Muscle layer of colon (tissue), 2 donors: ENCODE measurements at regions not wholly inside any gene's neighbourhood (a gene's known extent, or its start where the extent isn't known, plus 50 kb on each side); places are given as distances from the start of the nearest gene placed in this dataset.

Source experiments
- H3K27ac ChIP-seq: one replicate; pipeline ENCODE4 v1.7.0; 2013; ENCODE audit warnings: low read depth, mild to moderate bottlenecking, low read length, moderate library complexity
- H3K27me3 ChIP-seq, 2 donors: one replicate each; pipeline ENCODE4 v1.7.0; 2013; ENCODE audit warnings: low read length in 2 of 2, mild to moderate bottlenecking in 2 of 2; ENCODE audit not compliant: insufficient read depth in 2 of 2, control insufficient read depth in 1 of 2
- H3K36me3 ChIP-seq: one replicate; pipeline ENCODE4 v1.7.0; 2013; ENCODE audit warnings: mild to moderate bottlenecking, low read length; ENCODE audit not compliant: insufficient read depth
- H3K4me1 ChIP-seq: one replicate; pipeline ENCODE4 v1.7.0; 2013; ENCODE audit warnings: mild to moderate bottlenecking, low read length; ENCODE audit not compliant: insufficient read depth
- H3K4me3 ChIP-seq, 2 donors: one replicate each; pipeline ENCODE4 v1.7.0; 2013; ENCODE audit warnings: low read length in 2 of 2, low read depth in 1 of 2, mild to moderate bottlenecking in 1 of 2, moderate library complexity in 1 of 2
- H3K9ac ChIP-seq: one replicate; pipeline ENCODE4 v1.7.0; 2013; ENCODE audit warnings: low read length
- H3K9me3 ChIP-seq: one replicate; pipeline ENCODE4 v1.7.0; 2013; ENCODE audit warnings: mild to moderate bottlenecking, low read length
- donor health status: abdominal sarcoma.
- donor health status: Adenocarcinoma of cecum.

DNA sequence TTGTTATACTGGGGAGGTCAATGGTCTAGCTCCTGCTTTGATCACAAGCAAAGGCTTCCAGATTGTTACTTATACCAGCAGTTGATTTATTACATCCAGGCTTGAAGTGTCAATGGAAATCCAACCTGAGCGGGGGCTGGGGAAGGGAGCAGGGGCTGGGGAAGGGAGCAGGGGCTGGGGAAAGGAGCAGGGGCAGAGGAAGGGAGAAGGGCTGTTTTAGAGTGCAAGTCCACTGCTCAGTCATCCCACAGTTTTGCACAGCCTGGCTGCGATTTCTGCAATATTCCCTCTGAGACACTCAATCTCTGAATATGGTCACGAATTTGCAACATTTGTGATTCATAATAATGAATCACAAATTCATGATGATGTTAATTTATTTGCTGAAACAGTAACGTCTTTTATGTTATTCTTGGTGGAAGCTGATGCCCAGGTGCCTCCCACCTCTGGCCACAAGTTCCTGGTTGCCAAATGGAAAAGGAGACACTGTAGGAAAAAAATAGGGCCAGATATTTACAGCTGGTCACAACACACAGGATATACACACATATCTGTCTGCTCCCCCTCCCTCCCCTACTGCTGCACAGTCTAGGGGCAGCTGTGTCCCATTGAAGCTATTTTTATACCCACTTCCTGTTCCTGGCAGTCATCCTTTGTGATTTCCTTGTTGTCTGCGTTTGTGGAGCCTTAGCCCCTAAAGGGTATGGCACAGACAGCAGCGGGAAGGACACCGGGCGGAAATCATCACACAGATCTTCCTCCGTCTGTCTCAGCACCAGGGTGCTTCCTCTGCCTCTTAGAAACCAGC lies 325.1 kb downstream of the GADD45G start:
- Histone ChIP-seq H3K9ac (no peak overlapping the region), H3K4me1 (peaks cover 25% of the 10 kb centered on the region), H3K27ac (no peak overlapping the region), H3K36me3 (no peaks in the 10 kb centered on the region), H3K4me3 (no peak overlapping the region), H3K27me3 (no peaks in the 10 kb centered on the region), H3K9me3 (no peaks in the 10 kb centered on the region)

- Histone ChIP-seq H3K4me1 (peaks cover 24% of the 10 kb centered on the region), H3K36me3 (no peaks in the 10 kb centered on the region), H3K9ac (no peak overlapping the region), H3K27ac (no peak overlapping the region), H3K27me3 (no peaks in the 10 kb centered on the region), H3K4me3 (no peak overlapping the region), H3K9me3 (no peaks in the 10 kb centered on the region)
These were observed 328.8 kb downstream of the GADD45G start for GRCh38 chr9:89933578-89933977.

DNA sequence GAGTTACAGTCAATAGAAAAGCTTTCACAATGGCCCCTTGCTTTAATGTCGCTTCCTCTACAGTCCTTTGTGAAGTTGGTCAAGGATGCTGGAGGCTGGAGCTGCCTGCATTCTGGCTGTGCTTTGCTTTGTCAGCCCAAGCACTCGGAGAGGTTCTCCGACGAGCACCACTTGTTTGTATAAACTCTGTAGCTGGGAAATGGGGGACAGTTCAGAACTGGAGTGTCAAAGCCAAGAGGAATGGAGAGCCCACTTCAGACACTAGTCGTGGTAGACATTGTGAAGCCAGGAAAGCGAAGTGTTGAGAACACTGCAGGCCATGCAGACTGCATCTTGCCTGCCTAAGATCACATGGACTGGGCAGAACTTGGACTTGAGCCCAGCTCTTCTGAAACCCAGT lies 330.3 kb downstream of the GADD45G start:
- Histone ChIP-seq H3K4me1 (peaks cover 18% of the 10 kb centered on the region), H3K9ac (no peak overlapping the region), H3K27me3 (no peaks in the 10 kb centered on the region), H3K4me3 (no peak overlapping the region), H3K36me3 (no peaks in the 10 kb centered on the region), H3K27ac (no peak overlapping the region), H3K9me3 (no peaks in the 10 kb centered on the region)

DNA sequence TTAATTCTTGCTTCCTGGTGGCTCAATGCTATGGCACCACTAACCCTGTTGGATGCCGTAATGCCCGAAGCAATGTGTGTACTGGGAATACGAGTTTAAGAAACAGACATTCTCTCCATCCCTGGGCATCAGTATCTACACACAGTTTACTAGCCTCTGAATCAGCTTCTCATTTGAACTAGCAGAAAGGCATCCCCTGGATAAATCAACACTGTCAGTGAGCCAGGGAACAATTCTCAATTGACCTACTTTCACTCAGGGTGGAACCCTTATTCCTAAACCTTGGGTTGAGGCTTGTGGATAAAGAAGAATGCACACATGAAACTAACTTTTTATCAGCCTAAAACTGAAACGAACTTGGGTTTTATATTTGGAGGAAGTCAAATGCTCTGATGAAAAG lies 331.0 kb downstream of the GADD45G start:
- no peak overlapping the region for H3K27ac ChIP-seq
- no peaks in the 10 kb centered on the region for H3K36me3 ChIP-seq
- H3K9me3 ChIP-seq = no peaks in the 10 kb centered on the region
- no peak overlapping the region for H3K4me3 ChIP-seq
- peaks cover 18% of the 10 kb centered on the region for H3K4me1 ChIP-seq
- H3K9ac ChIP-seq = no peak overlapping the region
- H3K27me3 ChIP-seq = no peaks in the 10 kb centered on the region

DNA sequence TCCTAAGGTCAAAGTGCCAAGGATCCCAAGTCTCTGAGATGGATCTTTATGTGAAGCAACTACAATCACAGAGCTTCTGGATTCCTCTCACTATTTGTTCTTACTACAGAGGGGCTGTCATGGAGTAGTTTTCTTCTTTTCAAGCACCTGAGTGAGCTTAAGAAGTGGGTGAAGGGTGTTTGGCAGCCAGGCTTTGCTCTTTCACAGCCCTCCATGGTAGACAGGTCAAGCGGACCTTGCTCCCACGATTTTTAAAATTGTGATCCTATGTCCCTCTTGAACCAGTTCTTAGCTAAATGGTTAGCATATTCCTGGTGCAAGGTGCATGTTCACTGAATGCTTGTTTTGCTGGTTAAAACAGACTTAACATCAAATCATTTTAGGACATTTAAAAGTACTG lies 332.2 kb downstream of the GADD45G start:
- no peaks in the 10 kb centered on the region for H3K36me3 ChIP-seq

DNA sequence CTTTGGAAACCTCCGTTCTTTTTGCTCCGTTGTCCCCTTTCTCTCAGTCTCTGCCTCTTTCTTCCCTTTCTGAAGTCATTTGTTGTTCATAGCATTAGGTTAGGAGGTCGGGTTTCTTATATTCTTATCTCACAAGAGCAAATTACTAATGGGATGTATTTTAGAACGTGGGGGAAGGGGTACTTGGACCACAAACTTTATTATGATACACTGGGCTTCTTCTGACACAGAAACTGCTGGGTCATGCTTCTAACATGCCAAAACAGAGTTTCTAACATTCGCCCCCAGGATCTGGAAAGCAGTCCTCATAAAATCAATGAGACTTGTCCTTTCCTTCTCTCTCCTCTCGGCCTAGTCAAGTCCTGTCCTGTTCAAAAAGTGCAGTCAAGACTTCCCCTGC lies 334.4 kb downstream of the GADD45G start:
- no peaks in the 10 kb centered on the region for H3K9me3 ChIP-seq
- no peaks in the 10 kb centered on the region for H3K27me3 ChIP-seq
- no peaks in the 10 kb centered on the region for H3K36me3 ChIP-seq
- no peak overlapping the region for H3K27ac ChIP-seq
- no peak overlapping the region for H3K4me3 ChIP-seq
- H3K4me1 ChIP-seq = peaks cover 46% of the 10 kb centered on the region
- no peak overlapping the region for H3K9ac ChIP-seq

More for the DNA sequence above, 332.2 kb downstream of the GADD45G start:
- Histone ChIP-seq H3K9ac (no peak overlapping the region), H3K9me3 (no peaks in the 10 kb centered on the region), H3K4me1 (peaks cover 26% of the 10 kb centered on the region), H3K27ac (no peak overlapping the region), H3K4me3 (no peak overlapping the region), H3K27me3 (no peaks in the 10 kb centered on the region)

DNA sequence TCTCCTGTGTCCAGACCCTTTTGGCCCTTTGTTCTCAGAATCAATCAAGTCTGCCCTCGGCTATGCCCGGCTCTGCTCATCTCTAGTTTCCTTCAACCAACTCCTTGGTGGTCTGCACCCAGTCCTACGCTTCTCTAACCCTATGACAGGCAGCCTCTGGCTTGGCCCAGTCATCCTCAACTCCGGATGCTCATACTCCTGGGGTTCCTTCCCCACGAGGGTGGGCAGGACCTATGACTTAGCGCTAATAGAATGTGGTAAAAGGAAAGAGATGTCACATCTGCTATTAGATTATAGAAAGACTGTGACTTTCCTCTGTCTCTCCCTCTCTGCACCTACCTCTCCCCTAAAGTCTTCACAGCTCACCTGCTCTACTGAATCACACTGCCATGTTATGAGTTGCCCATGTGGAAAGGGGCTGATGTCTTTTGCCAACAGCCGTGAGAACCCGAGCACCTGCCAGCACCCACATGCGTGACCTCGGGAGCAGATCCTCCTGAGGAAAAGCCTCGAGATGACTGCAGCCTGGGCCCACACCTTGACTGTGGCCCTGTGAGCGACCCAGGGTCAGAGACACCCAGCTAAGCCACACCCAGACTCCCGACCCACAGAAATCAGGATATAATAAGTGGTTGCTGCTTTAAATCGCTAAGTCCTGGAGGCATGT lies 334.9 kb downstream of the GADD45G start:
- H3K9ac ChIP-seq = no peak overlapping the region
- peaks cover 50% of the 10 kb centered on the region for H3K4me1 ChIP-seq
- no peak overlapping the region for H3K27ac ChIP-seq
- H3K4me3 ChIP-seq = no peak overlapping the region
- no peaks in the 10 kb centered on the region for H3K27me3 ChIP-seq
- H3K36me3 ChIP-seq = no peaks in the 10 kb centered on the region
- no peaks in the 10 kb centered on the region for H3K9me3 ChIP-seq

- Histone ChIP-seq H3K27me3 (no peaks in the 10 kb centered on the region), H3K27ac (no peak overlapping the region), H3K36me3 (no peaks in the 10 kb centered on the region), H3K9ac (no peak overlapping the region), H3K4me3 (no peak overlapping the region), H3K9me3 (no peaks in the 10 kb centered on the region), H3K4me1 (peaks cover 48% of the 10 kb centered on the region)
These were observed 335.8 kb downstream of the GADD45G start for GRCh38 chr9:89940625-89941024.

DNA sequence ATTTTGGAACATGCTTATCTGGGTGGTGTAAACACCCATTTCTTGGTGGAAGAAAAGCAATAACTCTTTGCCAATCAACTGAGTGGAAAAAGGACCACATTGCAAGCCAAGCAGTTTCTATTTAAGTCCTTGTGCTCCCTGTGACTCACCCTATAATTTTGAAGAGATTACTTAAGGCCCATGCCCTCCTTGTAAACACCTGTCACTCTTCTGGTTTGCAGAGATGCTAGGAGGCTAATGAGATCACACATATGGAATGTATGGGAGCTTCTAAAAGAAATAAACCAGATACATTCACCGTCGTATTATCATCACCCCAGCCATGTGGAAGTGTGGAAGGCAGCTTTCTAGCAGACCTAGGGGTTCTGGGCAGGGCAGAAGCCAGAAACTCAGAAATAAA lies 337.1 kb downstream of the GADD45G start:
- Histone ChIP-seq H3K27me3 (no peaks in the 10 kb centered on the region), H3K4me3 (no peak overlapping the region), H3K36me3 (no peaks in the 10 kb centered on the region), H3K4me1 (peaks cover 53% of the 10 kb centered on the region), H3K9ac (no peak overlapping the region), H3K9me3 (no peaks in the 10 kb centered on the region), H3K27ac (no peak overlapping the region)

GRCh38 chr9:89942643-89943042 lies 337.8 kb downstream of the GADD45G start:
- Histone ChIP-seq H3K4me3 (no peak overlapping the region), H3K9me3 (no peaks in the 10 kb centered on the region), H3K27me3 (no peaks in the 10 kb centered on the region), H3K4me1 (peaks cover 57% of the 10 kb centered on the region), H3K9ac (no peak overlapping the region), H3K36me3 (no peaks in the 10 kb centered on the region), H3K27ac (peak overlapping the region; percentile 27)

- H3K9me3 ChIP-seq = no peaks in the 10 kb centered on the region
- no peaks in the 10 kb centered on the region for H3K36me3 ChIP-seq
- no peak overlapping the region for H3K9ac ChIP-seq
- peaks cover 57% of the 10 kb centered on the region for H3K4me1 ChIP-seq
- no peak overlapping the region for H3K4me3 ChIP-seq
- H3K27ac ChIP-seq = peak overlapping the region; percentile 27
- H3K27me3 ChIP-seq = no peaks in the 10 kb centered on the region
These were observed 338.5 kb downstream of the GADD45G start for GRCh38 chr9:89943309-89943708.

GRCh38 chr9:89943728-89944127 lies 338.9 kb downstream of the GADD45G start:
- Histone ChIP-seq H3K4me1 (peaks cover 57% of the 10 kb centered on the region), H3K36me3 (no peaks in the 10 kb centered on the region), H3K4me3 (no peak overlapping the region), H3K27me3 (no peaks in the 10 kb centered on the region), H3K9me3 (no peaks in the 10 kb centered on the region), H3K9ac (no peak overlapping the region), H3K27ac (no peak overlapping the region)
